Adipocyte (in vitro differentiated cells): ENCODE measurements at regions not wholly inside any gene's neighbourhood (a gene's known extent, or its start where the extent isn't known, plus 50 kb on each side); places are given as distances from the start of the nearest gene placed in this dataset.

Experiments
- DNase-seq: peaks from one replicate; pipeline ENCODE4 v3.0.0-alpha.2; 2015; ENCODE audit warnings: low read depth
- H3K27me3 ChIP-seq: replicated peaks from 2 replicates; pipeline ENCODE4 v1.7.0; 2013; ENCODE audit warnings: mild to moderate bottlenecking, low read length, moderate library complexity; ENCODE audit not compliant: control insufficient read depth, insufficient read depth
- H3K36me3 ChIP-seq: 2 replicates; pipeline ENCODE4 v1.7.0; 2013; ENCODE audit warnings: low read length, mild to moderate bottlenecking, moderate library complexity; ENCODE audit not compliant: control insufficient read depth, insufficient read depth, severe bottlenecking
- H3K4me1 ChIP-seq: 2 replicates; pipeline ENCODE4 v1.7.0; 2013; ENCODE audit warnings: mild to moderate bottlenecking, low read length, moderate library complexity; ENCODE audit not compliant: control insufficient read depth, insufficient read depth
- H3K4me3 ChIP-seq: 2 replicates; pipeline ENCODE4 v1.7.0; 2013; ENCODE audit warnings: mild to moderate bottlenecking, low read length, moderate library complexity
- H3K9ac ChIP-seq: 2 replicates; pipeline ENCODE4 v1.7.0; 2013; ENCODE audit warnings: mild to moderate bottlenecking, low read length, moderate library complexity
- H3K9me3 ChIP-seq: 2 replicates; pipeline ENCODE4 v1.7.0; 2013; ENCODE audit warnings: mild to moderate bottlenecking, low read length, moderate library complexity; ENCODE audit not compliant: control insufficient read depth

- H3K4me1 ChIP-seq = no peaks in the 10 kb centered on the region
- no peaks in the 10 kb centered on the region for H3K9me3 ChIP-seq
- H3K9ac ChIP-seq = no peak overlapping the region
- no peaks in the 10 kb centered on the region for H3K36me3 ChIP-seq
- no peak for DNase-seq
- no peak overlapping the region for H3K4me3 ChIP-seq
- no peaks in the 10 kb centered on the region for H3K27me3 ChIP-seq
Measured at GRCh38 chr17:69919789-69920188, 155.2 kb upstream of the KCNJ16 start.

DNA sequence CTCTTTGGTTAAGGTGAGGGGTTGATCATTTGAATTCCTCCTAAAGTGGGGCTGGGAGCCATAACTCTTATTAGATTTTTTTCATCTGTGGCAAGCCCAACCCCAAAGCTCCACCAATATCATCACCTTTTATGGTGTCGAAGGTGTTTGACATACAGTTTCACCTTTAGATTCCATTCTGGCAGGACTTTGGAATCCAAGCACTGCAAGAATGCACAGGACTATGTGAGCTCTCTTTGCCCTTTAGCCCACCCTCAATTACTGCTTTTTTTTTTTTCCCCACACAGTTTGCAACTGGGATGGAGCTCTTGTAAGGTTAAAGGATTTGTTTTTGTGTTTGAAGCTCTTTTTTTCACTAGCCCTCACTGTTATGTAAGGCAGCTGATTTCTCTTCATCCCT is 154.0 kb upstream of the KCNJ16 start:
- Histone ChIP-seq H3K4me1 (no peaks in the 10 kb centered on the region), H3K9me3 (no peaks in the 10 kb centered on the region), H3K27me3 (no peaks in the 10 kb centered on the region), H3K9ac (no peak overlapping the region), H3K4me3 (no peak overlapping the region), H3K36me3 (no peaks in the 10 kb centered on the region)
- no peak for DNase-seq

- Histone ChIP-seq H3K36me3 (no peaks in the 10 kb centered on the region), H3K4me1 (no peaks in the 10 kb centered on the region), H3K27me3 (no peaks in the 10 kb centered on the region), H3K9me3 (peaks cover 6% of the 10 kb centered on the region), H3K4me3 (no peak overlapping the region), H3K9ac (no peak overlapping the region)
- DNase-seq = no peak
Measured at GRCh38 chr17:69928611-69929010, 146.4 kb upstream of the KCNJ16 start.

GRCh38 chr17:69936996-69937395 is 138.0 kb upstream of the KCNJ16 start:
- H3K9me3 ChIP-seq = no peaks in the 10 kb centered on the region
- no peaks in the 10 kb centered on the region for H3K36me3 ChIP-seq
- H3K4me1 ChIP-seq = no peaks in the 10 kb centered on the region
- no peaks in the 10 kb centered on the region for H3K27me3 ChIP-seq
- no peak overlapping the region for H3K9ac ChIP-seq
- H3K4me3 ChIP-seq = no peak overlapping the region
- no peak for DNase-seq

GRCh38 chr17:69943058-69943457 is 132.0 kb upstream of the KCNJ16 start:
- no peak for DNase-seq
- H3K36me3 ChIP-seq = no peaks in the 10 kb centered on the region
- no peaks in the 10 kb centered on the region for H3K9me3 ChIP-seq
- H3K27me3 ChIP-seq = no peaks in the 10 kb centered on the region
- no peak overlapping the region for H3K4me3 ChIP-seq
- H3K4me1 ChIP-seq = peaks cover 13% of the 10 kb centered on the region
- H3K9ac ChIP-seq = no peak overlapping the region

DNA sequence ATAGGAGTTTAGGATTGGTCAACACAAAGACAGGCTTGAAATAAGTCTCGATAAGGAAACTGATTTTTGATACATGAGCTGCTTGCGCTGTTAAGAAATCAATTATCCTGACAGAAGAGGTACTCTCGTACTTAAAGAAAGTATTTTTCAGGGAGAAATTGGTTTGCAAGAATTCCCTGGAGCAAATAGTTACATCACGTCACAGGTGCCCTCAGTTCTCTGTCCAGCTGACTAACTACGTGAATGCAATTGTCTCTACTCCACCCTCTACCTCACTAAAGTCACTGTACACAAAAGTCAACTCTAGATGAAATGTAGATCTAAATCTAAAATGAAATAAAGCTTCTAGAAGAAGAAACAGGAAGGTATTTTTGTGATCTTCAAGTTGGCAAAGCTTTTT is 130.6 kb upstream of the KCNJ16 start:
- no peak for DNase-seq
- no peaks in the 10 kb centered on the region for H3K27me3 ChIP-seq
- peaks cover 13% of the 10 kb centered on the region for H3K4me1 ChIP-seq
- no peak overlapping the region for H3K9ac ChIP-seq
- H3K4me3 ChIP-seq = no peak overlapping the region
- no peaks in the 10 kb centered on the region for H3K36me3 ChIP-seq
- H3K9me3 ChIP-seq = no peaks in the 10 kb centered on the region

DNA sequence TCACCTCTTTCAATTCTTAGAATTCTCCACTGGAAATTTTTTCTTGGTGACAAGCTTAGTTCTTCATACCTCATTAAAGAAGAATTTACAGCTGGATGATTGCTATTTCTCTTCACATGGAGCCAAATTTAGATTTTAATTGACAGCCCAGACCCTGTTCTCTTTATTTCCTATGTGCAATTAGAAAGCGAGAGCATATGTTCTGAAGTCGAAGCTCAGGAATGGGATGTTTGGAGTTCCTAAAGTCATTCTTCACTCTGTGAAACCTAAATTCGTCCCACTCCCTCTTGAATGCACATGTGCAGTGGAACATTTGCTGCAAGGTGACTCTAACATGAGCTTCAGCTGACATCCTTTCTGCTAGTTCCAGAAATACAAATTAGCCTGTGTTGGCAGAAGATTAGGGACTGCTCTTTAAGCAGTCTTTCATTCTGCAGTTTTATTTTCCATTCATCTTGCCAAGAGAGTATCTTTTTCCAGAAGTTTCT is 129.3 kb upstream of the KCNJ16 start:
- Histone ChIP-seq H3K9ac (no peak overlapping the region), H3K4me3 (no peak overlapping the region), H3K36me3 (no peaks in the 10 kb centered on the region), H3K4me1 (peaks cover 13% of the 10 kb centered on the region), H3K9me3 (no peaks in the 10 kb centered on the region), H3K27me3 (no peaks in the 10 kb centered on the region)
- DNase-seq = peak; percentile 24

- no peak overlapping the region for H3K4me3 ChIP-seq
- no peaks in the 10 kb centered on the region for H3K36me3 ChIP-seq
- peaks cover 13% of the 10 kb centered on the region for H3K4me1 ChIP-seq
- no peak for DNase-seq
- no peaks in the 10 kb centered on the region for H3K27me3 ChIP-seq
- no peak overlapping the region for H3K9ac ChIP-seq
- H3K9me3 ChIP-seq = no peaks in the 10 kb centered on the region
Measured at GRCh38 chr17:69947027-69947759, 127.8 kb upstream of the KCNJ16 start.

- Histone ChIP-seq H3K4me1 (peaks cover 13% of the 10 kb centered on the region), H3K9ac (no peak overlapping the region), H3K36me3 (no peaks in the 10 kb centered on the region), H3K9me3 (no peaks in the 10 kb centered on the region), H3K27me3 (no peaks in the 10 kb centered on the region), H3K4me3 (no peak overlapping the region)
- no peak for DNase-seq
Measured at GRCh38 chr17:69948406-69948805, 126.6 kb upstream of the KCNJ16 start.

DNA sequence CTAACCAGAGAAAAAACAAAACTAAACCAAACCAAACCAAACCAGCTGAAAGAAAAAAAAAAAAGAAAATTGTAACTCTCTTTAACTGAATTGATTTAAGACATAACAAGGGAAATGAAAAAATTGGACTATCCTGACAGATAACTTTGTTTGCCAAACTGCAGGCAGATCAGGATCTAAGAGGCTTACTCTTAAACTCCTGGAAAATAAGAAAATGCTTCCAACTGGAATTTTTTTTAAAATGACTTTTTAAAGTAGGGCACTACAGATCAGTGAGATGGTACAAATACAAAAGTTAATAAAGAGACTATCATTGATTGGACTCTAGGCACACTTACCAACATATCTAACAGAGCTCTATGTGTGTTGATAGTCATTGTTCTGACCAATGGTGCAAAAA is 125.5 kb upstream of the KCNJ16 start:
- no peak overlapping the region for H3K9ac ChIP-seq
- H3K4me1 ChIP-seq = peaks cover 13% of the 10 kb centered on the region
- DNase-seq = no peak
- no peaks in the 10 kb centered on the region for H3K9me3 ChIP-seq
- no peaks in the 10 kb centered on the region for H3K36me3 ChIP-seq
- no peaks in the 10 kb centered on the region for H3K27me3 ChIP-seq
- no peak overlapping the region for H3K4me3 ChIP-seq

GRCh38 chr17:69949973-69950695 is 124.9 kb upstream of the KCNJ16 start:
- no peak for DNase-seq
- no peak overlapping the region for H3K9ac ChIP-seq
- H3K4me1 ChIP-seq = peaks cover 10% of the 10 kb centered on the region
- H3K4me3 ChIP-seq = no peak overlapping the region
- no peaks in the 10 kb centered on the region for H3K36me3 ChIP-seq
- no peaks in the 10 kb centered on the region for H3K9me3 ChIP-seq
- no peaks in the 10 kb centered on the region for H3K27me3 ChIP-seq
